ENCODE measurements at regions not wholly inside any gene's neighbourhood (a gene's known extent, or its start where the extent isn't known, plus 50 kb on each side); places are given as distances from the start of the nearest gene placed in this dataset.

DNA sequence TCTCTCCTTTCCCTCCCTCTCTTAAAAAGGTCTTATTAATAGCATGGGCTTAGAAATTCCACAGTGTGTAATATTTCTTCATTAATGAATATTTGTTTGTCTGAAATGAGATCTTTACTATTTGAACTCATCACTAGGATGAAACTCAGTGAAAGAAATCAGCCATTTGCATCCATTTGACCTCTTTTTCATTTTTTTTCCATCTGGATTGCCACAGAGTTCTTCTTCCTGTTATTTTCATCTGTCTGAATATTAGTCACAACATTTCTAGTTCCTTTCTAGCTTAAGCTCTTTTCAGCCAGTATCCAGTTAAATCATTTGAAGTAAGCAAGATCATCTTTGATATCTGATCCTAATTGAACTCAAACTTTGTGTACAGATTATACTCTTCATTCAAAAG is 69.2 kb upstream of the PLS3 start:
- DNase-seq (ENCODE audit: low spot score): no peak

DNA sequence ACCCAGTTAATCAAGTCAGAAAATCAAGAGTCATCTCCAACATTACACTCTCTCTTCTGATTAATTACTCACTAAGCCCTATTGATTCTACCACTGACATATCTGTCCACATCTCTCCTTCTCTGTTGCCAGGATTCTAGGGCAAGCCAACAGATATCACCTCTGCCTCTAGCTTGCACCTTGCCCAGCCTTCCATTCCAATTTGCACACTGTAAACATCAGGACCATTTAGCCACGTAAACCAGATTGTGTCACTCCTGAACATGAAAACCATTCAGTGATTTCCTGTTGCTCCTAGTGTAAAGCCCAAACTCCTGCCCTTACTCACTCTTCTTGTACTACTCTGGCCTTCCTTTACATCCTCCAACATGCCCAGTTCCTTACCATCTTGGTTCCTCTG is 68.0 kb upstream of the PLS3 start:
- no peak for DNase-seq (ENCODE audit: low spot score)

GRCh38 chrX:115494161-115494560 is 66.8 kb upstream of the PLS3 start:
- DNase-seq (ENCODE audit: low spot score): no peak

GRCh38 chrX:115499112-115499805 is 61.7 kb upstream of the PLS3 start:
- DNase-seq (ENCODE audit: low spot score): no peak

DNA sequence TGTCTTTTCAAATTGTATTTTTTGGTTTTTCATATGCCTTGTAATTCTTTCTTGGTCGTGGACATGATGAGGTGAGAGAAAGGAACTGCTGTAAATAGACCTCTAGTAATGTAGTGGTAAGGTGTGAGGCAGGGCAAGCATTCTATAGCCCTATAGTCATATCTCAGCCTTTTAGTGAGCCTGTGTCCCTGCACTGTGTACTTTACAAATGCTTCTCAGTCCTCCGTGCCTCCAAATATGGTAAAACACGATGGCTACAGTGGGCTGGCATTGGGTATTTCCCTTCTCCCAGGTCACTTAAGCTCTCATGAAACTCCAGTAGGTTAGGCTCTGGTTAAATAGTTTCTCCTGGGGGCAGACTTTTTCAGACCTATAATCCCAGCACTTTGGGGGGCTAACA is 57.9 kb upstream of the PLS3 start:
- no peak for DNase-seq (ENCODE audit: low spot score)

- no peak for DNase-seq (ENCODE audit: low spot score)
These were observed 56.8 kb upstream of the PLS3 start for GRCh38 chrX:115504167-115504566.
